ENCODE measurements at regions not wholly inside any gene's neighbourhood (a gene's known extent, or its start where the extent isn't known, plus 50 kb on each side); places are given as distances from the start of the nearest gene placed in this dataset.
"Not testable (repeated sequence)": the region's sequence is repeated elsewhere in the genome, so short reads cannot be mapped to it uniquely, and the experiment has no call there.

DNA sequence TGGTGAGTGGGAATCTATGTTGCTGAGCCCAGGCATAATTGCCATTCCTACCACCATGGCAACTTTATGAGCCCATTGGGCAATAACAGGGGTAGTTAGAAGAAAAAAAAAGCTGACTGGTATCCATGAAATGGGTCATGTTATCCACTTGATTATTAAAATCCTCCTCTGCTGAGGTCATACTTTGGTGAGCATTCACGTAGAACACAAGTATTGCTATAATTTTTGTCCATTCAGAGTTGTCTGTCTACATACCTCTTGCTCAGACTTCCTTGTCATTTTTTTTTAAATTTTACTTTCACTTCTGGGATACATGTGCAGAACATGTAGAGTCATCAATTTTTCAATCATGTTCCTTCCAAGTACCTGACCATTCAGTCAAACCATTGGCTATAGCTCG lies 780.8 kb upstream of the ARRDC3 start:
- Mint-ChIP-seq H3K36me3 (ENCODE audit: low read depth) (no peaks in the 10 kb centered on the region), H3K9me3 (no peaks in the 10 kb centered on the region), H3K4me1 (ENCODE audit: low read depth) (no peaks in the 10 kb centered on the region), H3K4me3 (no peak overlapping the region), H3K27ac (no peak overlapping the region), H3K27me3 (no peaks in the 10 kb centered on the region)
- intact Hi-C loops (cut with micrococcal nuclease) = no loop called here
- TF ChIP-seq, protein P1, sequence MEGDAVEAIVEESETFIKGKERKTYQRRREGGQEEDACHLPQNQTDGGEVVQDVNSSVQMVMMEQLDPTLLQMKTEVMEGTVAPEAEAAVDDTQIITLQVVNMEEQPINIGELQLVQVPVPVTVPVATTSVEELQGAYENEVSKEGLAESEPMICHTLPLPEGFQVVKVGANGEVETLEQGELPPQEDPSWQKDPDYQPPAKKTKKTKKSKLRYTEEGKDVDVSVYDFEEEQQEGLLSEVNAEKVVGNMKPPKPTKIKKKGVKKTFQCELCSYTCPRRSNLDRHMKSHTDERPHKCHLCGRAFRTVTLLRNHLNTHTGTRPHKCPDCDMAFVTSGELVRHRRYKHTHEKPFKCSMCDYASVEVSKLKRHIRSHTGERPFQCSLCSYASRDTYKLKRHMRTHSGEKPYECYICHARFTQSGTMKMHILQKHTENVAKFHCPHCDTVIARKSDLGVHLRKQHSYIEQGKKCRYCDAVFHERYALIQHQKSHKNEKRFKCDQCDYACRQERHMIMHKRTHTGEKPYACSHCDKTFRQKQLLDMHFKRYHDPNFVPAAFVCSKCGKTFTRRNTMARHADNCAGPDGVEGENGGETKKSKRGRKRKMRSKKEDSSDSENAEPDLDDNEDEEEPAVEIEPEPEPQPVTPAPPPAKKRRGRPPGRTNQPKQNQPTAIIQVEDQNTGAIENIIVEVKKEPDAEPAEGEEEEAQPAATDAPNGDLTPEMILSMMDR (IDR thresholded peaks at IDR 0.05) = no peak
- ChIA-PET CTCF (no interaction called here), POLR2A (no interaction called here)
- DNase-seq = no peak
- ATAC-seq = no peak

DNA sequence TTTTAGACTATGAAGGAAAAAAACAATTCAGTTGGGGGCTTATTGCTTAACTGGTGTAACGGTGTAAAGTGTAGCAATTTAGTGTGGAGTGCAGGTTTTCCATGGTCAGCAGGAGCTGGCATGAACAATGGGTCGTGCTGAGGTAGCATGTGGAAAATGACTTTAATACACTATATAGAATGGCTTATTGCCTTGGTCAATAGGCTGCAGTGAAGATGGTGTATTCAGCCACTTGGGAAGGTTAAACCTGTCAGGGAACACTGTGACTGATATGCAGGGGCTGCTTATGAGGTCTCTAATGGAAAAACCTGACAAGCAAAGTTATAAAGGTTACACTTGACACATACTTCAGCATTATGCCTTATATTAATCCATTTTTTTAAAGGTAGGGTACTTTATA lies 764.7 kb upstream of the ARRDC3 start:
- ChIA-PET POLR2A (no interaction called here), CTCF (no interaction called here)
- no peak for ATAC-seq
- no peaks in the 10 kb centered on the region for H3K9me3 Mint-ChIP-seq
- no peak overlapping the region for H3K27ac Mint-ChIP-seq
- intact Hi-C loops (cut with micrococcal nuclease) = no loop called here
- H3K36me3 Mint-ChIP-seq (ENCODE audit: low read depth) = no peaks in the 10 kb centered on the region
- DNase-seq = no peak
- no peaks in the 10 kb centered on the region for H3K27me3 Mint-ChIP-seq
- no peak overlapping the region for H3K4me3 Mint-ChIP-seq
- TF ChIP-seq, protein P1 (IDR thresholded peaks at IDR 0.05) = no peak
- H3K4me1 Mint-ChIP-seq (ENCODE audit: low read depth) = no peaks in the 10 kb centered on the region

GRCh38 chr5:92147266-92147665 lies 764.1 kb upstream of the ARRDC3 start:
- Mint-ChIP-seq H3K27ac (no peak overlapping the region), H3K9me3 (no peaks in the 10 kb centered on the region), H3K27me3 (no peaks in the 10 kb centered on the region), H3K4me3 (no peak overlapping the region), H3K4me1 (ENCODE audit: low read depth) (no peaks in the 10 kb centered on the region), H3K36me3 (ENCODE audit: low read depth) (no peaks in the 10 kb centered on the region)
- ChIA-PET POLR2A (no interaction called here), CTCF (no interaction called here)
- intact Hi-C loops (cut with micrococcal nuclease) = no loop called here
- DNase-seq = no peak
- ATAC-seq = no peak
- TF ChIP-seq, protein P1 (IDR thresholded peaks at IDR 0.05) = no peak

- ATAC-seq (no peak), DNase-seq (no peak)
- Mint-ChIP-seq H3K36me3 (ENCODE audit: low read depth) (no peaks in the 10 kb centered on the region), H3K27me3 (no peaks in the 10 kb centered on the region), H3K9me3 (no peaks in the 10 kb centered on the region), H3K27ac (no peak overlapping the region), H3K4me3 (no peak overlapping the region), H3K4me1 (ENCODE audit: low read depth) (no peaks in the 10 kb centered on the region)
- CTCF ChIA-PET = no interaction called here
- POLR2A ChIA-PET = interaction anchor here (1.0 kb wide), 1 partner anchor 427 kb away, joined by 3 read pairs; no protein-coding TSS in a partner anchor
- TF ChIP-seq, protein P1 (IDR thresholded peaks at IDR 0.05) = no peak
- intact Hi-C loops (cut with micrococcal nuclease) = no loop called here
Measured at GRCh38 chr5:92145852-92146251, 762.7 kb upstream of the ARRDC3 start.

DNA sequence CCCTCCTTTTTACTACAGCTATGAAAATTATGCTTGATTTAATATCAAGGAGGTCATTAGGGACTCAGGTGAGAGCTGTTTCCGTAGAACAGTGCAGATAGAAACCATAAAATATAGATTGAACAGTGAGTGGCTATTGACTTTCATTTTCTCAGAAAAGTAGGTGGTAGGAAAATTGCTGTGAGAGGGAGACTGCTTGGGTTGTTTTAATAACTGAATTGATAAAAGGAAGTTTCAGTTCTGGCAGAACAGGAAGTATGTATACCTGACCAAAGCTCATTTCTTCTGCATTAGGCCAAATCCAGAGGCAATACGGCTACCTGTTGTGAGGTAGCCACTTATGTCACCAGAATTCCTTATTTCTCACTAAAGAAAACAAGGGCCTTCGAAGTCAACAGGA lies 761.7 kb upstream of the ARRDC3 start:
- no peak overlapping the region for H3K27ac Mint-ChIP-seq
- H3K4me1 Mint-ChIP-seq (ENCODE audit: low read depth) = no peaks in the 10 kb centered on the region
- DNase-seq = no peak
- no peak overlapping the region for H3K4me3 Mint-ChIP-seq
- CTCF ChIA-PET = no interaction called here
- no peaks in the 10 kb centered on the region for H3K36me3 Mint-ChIP-seq (ENCODE audit: low read depth)
- no peaks in the 10 kb centered on the region for H3K27me3 Mint-ChIP-seq
- POLR2A ChIA-PET = no interaction called here
- H3K9me3 Mint-ChIP-seq = no peaks in the 10 kb centered on the region
- TF ChIP-seq, protein P1 (IDR thresholded peaks at IDR 0.05) = no peak
- ATAC-seq = no peak
- intact Hi-C loops (cut with micrococcal nuclease) = no loop called here

DNA sequence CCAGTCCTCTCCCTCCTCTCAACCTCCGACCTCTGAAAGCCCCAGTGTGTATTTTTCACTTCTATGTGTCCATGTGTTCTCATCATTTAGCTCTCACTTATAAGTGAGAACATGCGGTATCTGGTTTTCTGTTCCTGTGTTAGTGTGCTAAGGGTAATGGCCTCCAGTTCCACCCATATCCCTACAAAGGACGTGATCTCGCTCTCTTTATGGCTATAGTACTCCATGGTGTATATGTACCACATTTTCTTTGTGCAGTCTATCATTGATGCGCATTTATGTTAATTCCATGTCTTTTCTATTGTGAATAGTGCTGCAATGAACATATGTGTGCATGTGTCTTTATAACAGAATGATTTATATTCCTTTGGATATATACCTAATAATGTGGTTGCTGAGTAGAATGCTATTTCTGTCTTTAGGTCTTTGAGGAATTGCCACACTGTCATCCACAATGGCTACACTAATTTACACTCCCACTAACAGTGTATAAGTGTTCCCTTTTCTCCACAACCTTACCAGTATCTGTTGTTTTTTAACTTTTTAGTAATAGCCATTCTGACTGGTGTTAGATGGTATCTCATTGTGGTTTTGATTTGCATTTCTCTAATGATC lies 749.3 kb upstream of the ARRDC3 start:
- H3K4me3 Mint-ChIP-seq; H3K36me3 Mint-ChIP-seq (ENCODE audit: low read depth); ATAC-seq; POLR2A ChIA-PET; H3K27ac Mint-ChIP-seq; H3K9me3 Mint-ChIP-seq; H3K4me1 Mint-ChIP-seq (ENCODE audit: low read depth); DNase-seq; H3K27me3 Mint-ChIP-seq; CTCF ChIA-PET; intact Hi-C loops (cut with micrococcal nuclease): not testable (repeated sequence)

Data from activated CD8-positive, alpha-beta T cell treated with anti-CD3 and anti-CD28 coated beads for 36 hours (primary cell).